SK-N-SH (cell line): ENCODE measurements at regions not wholly inside any gene's neighbourhood (a gene's known extent, or its start where the extent isn't known, plus 50 kb on each side); places are given as distances from the start of the nearest gene placed in this dataset.

Source experiments
- CHD2 ChIP-seq: fragments of 150-350 bp; IDR thresholded peaks from 2 replicates; pipeline ENCODE4 v1.6.1; 2018; ENCODE audit warnings: low read length; ENCODE audit not compliant: partially characterized antibody
- EP300 ChIP-seq, 2 experiments: IDR thresholded peaks; 2 replicates each; pipeline versions ENCODE4 v1.4.0 to v1.6.1; 2012; ENCODE audit warnings: borderline replicate concordance in 1 of 2, low read depth in 1 of 2, low read length in 1 of 2
- NFIC ChIP-seq: IDR thresholded peaks from 2 replicates; pipeline ENCODE4 v1.4.0; 2012; ENCODE audit warnings: borderline replicate concordance
- NRF1 ChIP-seq: IDR thresholded peaks from 2 replicates; pipeline ENCODE4 v1.6.1; 2012; ENCODE audit warnings: low read depth, mild to moderate bottlenecking, low read length
- RAD21 ChIP-seq: IDR thresholded peaks from 2 replicates; pipeline ENCODE4 v1.6.1; 2012; ENCODE audit warnings: mild to moderate bottlenecking, low read length
- SMC3 ChIP-seq: IDR thresholded peaks from 2 replicates; pipeline ENCODE4 v1.6.1; 2012; ENCODE audit warnings: low read depth, low read length, improper control_type of control experiment

DNA sequence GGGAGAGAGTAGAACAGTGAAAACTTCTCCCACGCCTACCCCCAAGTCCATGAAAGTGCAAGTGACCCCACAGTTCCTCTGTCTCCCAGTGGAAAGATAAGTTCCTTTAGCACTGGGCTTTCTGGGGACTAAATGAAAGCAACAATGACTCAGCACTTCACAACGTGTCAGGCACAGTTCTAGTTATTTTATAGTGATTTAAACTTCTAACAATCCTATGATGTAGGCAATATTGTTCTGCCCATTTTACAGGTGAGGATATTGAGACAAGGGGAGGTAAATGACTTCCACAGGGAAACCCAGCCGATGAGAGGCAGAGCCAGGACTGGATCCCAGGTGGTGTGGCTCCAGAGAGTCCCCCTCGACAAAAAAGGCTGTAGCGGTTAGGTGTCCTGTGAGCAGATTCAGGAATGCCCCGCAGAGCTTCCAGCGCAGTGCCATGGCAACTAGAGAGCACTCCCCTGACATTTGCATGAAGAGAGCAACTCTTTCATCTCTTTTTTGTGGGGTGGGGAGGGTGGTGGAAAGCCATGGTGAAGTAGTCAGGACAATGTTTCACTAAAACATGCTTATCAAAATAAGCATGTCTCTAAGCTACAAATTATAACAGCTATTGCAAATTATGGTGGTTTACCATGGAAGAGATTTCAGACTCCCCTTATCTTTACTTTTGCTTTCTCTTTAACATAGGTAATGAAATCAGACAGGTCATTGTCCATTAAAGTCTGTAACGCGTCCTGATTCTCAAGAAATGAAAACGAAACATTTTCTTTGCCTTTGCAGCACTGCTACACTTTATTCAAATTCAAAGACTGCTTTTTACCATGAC, 62.1 kb downstream of the NR2F2 start:
- TF ChIP-seq CHD2, result no peak
- no peak for TF ChIP-seq EP300 (IDR thresholded peaks at IDR 0.05; ENCODE audit: borderline replicate concordance in 1 of 2, low read depth in 1 of 2, low read length in 1 of 2)
- no peak for TF ChIP-seq SMC3
- TF ChIP-seq NFIC, result no peak
- no peak for TF ChIP-seq RAD21
- no peak for TF ChIP-seq NRF1
